HCT116 (cell line): ENCODE measurements at regions not wholly inside any gene's neighbourhood (a gene's known extent, or its start where the extent isn't known, plus 50 kb on each side); places are given as distances from the start of the nearest gene placed in this dataset.

Experiments used
- ATAC-seq: fragments of 200-7000 bp; cut with Tn5 transposase; 2 replicates; pipeline ENCODE4 v1.9.1; 2020; ENCODE audit warnings: mild to moderate bottlenecking, moderate library complexity
- BruUV-seq: library from RNA; stranded (reverse); fragments of 400-500 nt; replicated peaks from 2 replicates; lab custom pipeline; 2021; lab: Mats Ljungman, UMichigan
- CTCF ChIA-PET: fragments of 300-600 bp; sonication (Branson Sonifier 250); formaldehyde crosslinking; loops from one replicate; lab custom pipeline; 2021; ENCODE audit warnings: antibody characterized with exemption; lab: Charles Lee
- POLR2A ChIA-PET: fragments of 300-600, 350-600 bp; sonication (Branson Sonifier 250); formaldehyde crosslinking; loops from one replicate; lab custom pipeline; 2021; ENCODE audit warnings: antibody characterized with exemption; lab: Charles Lee
- RAD21 ChIA-PET, 2 experiments: fragments of 300-600 bp; sonication (Branson Sonifier 250); formaldehyde crosslinking; loops; one replicate each; lab custom pipeline; 2023; ENCODE audit warnings: low total read pairs in 2 of 2; ENCODE audit not compliant: uncharacterized antibody in 2 of 2, unreplicated experiment in 2 of 2, low non-redundant PET in 1 of 2; lab: Charles Lee
- DNase-seq: peaks from one replicate; pipeline ENCODE4 v3.0.0-alpha.2; 2010; ENCODE audit warnings: low read depth, low spot score
- H2AFZ ChIP-seq: fragments of 200-600 bp; shearing (Covaris generic), sonication (generic); 2 replicates; pipeline ENCODE4 v1.6.1; 2017; ENCODE audit warnings: low read depth, mixed run types, mixed read lengths, antibody characterized with exemption, low read length; ENCODE audit not compliant: poor library complexity, severe bottlenecking
- H3K27ac ChIP-seq: 2 replicates; pipeline ENCODE4 v1.5.1; 2012; ENCODE audit warnings: low read depth, low read length
- H3K27me3 ChIP-seq: fragments of 200-600 bp; sonication (generic); 2 replicates; pipeline ENCODE4 v1.6.1; 2016; ENCODE audit warnings: mixed run types, low read length, mixed read lengths; ENCODE audit not compliant: insufficient read depth
- H3K36me3 ChIP-seq, 2 experiments: fragments of 200-500 bp in 1 of 2; fragments of 200-600 bp in 1 of 2; sonication (Bioruptor generic) in 1 of 2; sonication (generic) in 1 of 2; 2 replicates each; pipeline versions ENCODE4 v1.5.1 to v1.6.1; 2014 to 2016; ENCODE audit warnings: low read length in 2 of 2, inconsistent platforms in 1 of 2, mixed read lengths in 1 of 2, mixed run types in 1 of 2; ENCODE audit not compliant: insufficient read depth in 2 of 2, control insufficient read depth in 1 of 2
- H3K4me1 ChIP-seq, 2 experiments: fragments of 200-600 bp in 1 of 2; sonication (generic) in 1 of 2; 2 replicates each; pipeline versions ENCODE4 v1.5.1 to v1.6.1; 2012 to 2017; ENCODE audit warnings: low read length in 2 of 2, inconsistent platforms in 1 of 2, mild to moderate bottlenecking in 1 of 2, mixed read lengths in 1 of 2, mixed run types in 1 of 2, moderate library complexity in 1 of 2; ENCODE audit not compliant: insufficient read depth in 2 of 2, control insufficient read depth in 1 of 2
- H3K4me2 ChIP-seq: fragments of 200-600 bp; sonication (generic); 2 replicates; pipeline ENCODE4 v1.6.1; 2017; ENCODE audit warnings: mixed run types, low read length, mixed read lengths
- H3K4me3 ChIP-seq, 2 experiments: fragments of 200-600 bp in 1 of 2; sonication (generic) in 1 of 2; replicated peaks in 1 of 2; 2 replicates each; pipeline ENCODE4 v1.5.1; 2011 to 2016; ENCODE audit warnings: low read length in 2 of 2, control low read depth in 1 of 2, low read depth in 1 of 2, mild to moderate bottlenecking in 1 of 2, mixed read lengths in 1 of 2, mixed run types in 1 of 2
- H3K79me2 ChIP-seq: fragments of 200-600 bp; sonication (generic); 2 replicates; pipeline ENCODE4 v1.6.1; 2017; ENCODE audit warnings: mild to moderate bottlenecking, mixed run types, low read length, moderate library complexity, mixed read lengths; ENCODE audit not compliant: insufficient read depth
- H3K9ac ChIP-seq: fragments of 200-600 bp; sonication (generic); 2 replicates; pipeline ENCODE4 v1.6.1; 2016; ENCODE audit warnings: low read length, mixed read lengths
- H3K9me2 ChIP-seq: fragments of 200-600 bp; sonication (generic), shearing (Covaris generic); 2 replicates; pipeline ENCODE4 v1.6.1; 2017; ENCODE audit warnings: mixed run types, mild to moderate bottlenecking, moderate library complexity; ENCODE audit not compliant: insufficient read depth
- H3K9me3 ChIP-seq, 2 experiments: fragments of 200-500 bp in 1 of 2; fragments of 200-600 bp in 1 of 2; sonication (Bioruptor generic) in 1 of 2; sonication (generic) in 1 of 2; 2 replicates each; pipeline ENCODE4 v1.6.1; 2014 to 2017; ENCODE audit warnings: low read length in 2 of 2, mixed read lengths in 2 of 2, inconsistent platforms in 1 of 2, low read depth in 1 of 2, mild to moderate bottlenecking in 1 of 2, mixed run types in 1 of 2, moderate library complexity in 1 of 2; ENCODE audit not compliant: control insufficient read depth in 1 of 2, insufficient read depth in 1 of 2
- H4K20me1 ChIP-seq: fragments of 200-600 bp; sonication (generic), shearing (Covaris generic); 2 replicates; pipeline ENCODE4 v1.6.1; 2017; ENCODE audit warnings: mixed run types, mild to moderate bottlenecking, moderate library complexity; ENCODE audit not compliant: insufficient read depth
- CEBPB ChIP-seq: IDR thresholded peaks from 2 replicates; pipeline ENCODE4 v1.6.1; 2012; ENCODE audit warnings: low read depth
- EGR1 ChIP-seq: IDR thresholded peaks from 2 replicates; pipeline ENCODE4 v1.6.1; 2012; ENCODE audit warnings: low read depth
- ELF1 ChIP-seq: IDR thresholded peaks from 2 replicates; pipeline ENCODE4 v1.6.1; 2012; ENCODE audit warnings: low read depth, borderline replicate concordance
- EZH2 ChIP-seq: fragments of 200-600 bp; sonication (generic); IDR thresholded peaks from 2 replicates; pipeline ENCODE4 v1.6.1; 2017; ENCODE audit warnings: antibody characterized with exemption, mixed run types
- EZH2phosphoT487 ChIP-seq: fragments of 200-600 bp; IDR thresholded peaks from 2 replicates; pipeline ENCODE4 v1.6.1; 2018; ENCODE audit warnings: antibody characterized with exemption, borderline replicate concordance
- FOSL1 ChIP-seq: IDR thresholded peaks from 2 replicates; pipeline ENCODE4 v1.6.1; 2012; ENCODE audit warnings: low read depth
- JUND ChIP-seq: IDR thresholded peaks from 2 replicates; pipeline ENCODE4 v1.6.1; 2012
- POLR2A ChIP-seq: IDR thresholded peaks from 2 replicates; pipeline ENCODE4 v1.7.0; 2011; ENCODE audit warnings: borderline replicate concordance; ENCODE audit not compliant: insufficient read depth, insufficient read length; ENCODE audit errors: extremely low read depth
- POLR2AphosphoS5 ChIP-seq: IDR thresholded peaks from 2 replicates; pipeline ENCODE4 v1.6.1; 2011; ENCODE audit warnings: mild to moderate bottlenecking, low read depth, low read length, moderate library complexity
- RAD21 ChIP-seq: IDR thresholded peaks from 2 replicates; pipeline ENCODE4 v1.6.1; 2012; ENCODE audit warnings: low read depth, mild to moderate bottlenecking
- SIN3A ChIP-seq: IDR thresholded peaks from 2 replicates; pipeline ENCODE4 v1.6.1; 2012; ENCODE audit warnings: low read depth
- SP1 ChIP-seq: IDR thresholded peaks from 2 replicates; pipeline ENCODE4 v1.6.1; 2012; ENCODE audit warnings: low read depth
- SRF ChIP-seq: IDR thresholded peaks from 2 replicates; pipeline ENCODE4 v1.6.1; 2012; ENCODE audit warnings: low read depth
- TCF7L2 ChIP-seq: IDR thresholded peaks from 2 replicates; pipeline ENCODE4 v1.7.0; 2011; ENCODE audit warnings: borderline replicate concordance, inconsistent platforms; ENCODE audit not compliant: insufficient read depth, insufficient read length; ENCODE audit errors: extremely low read depth
- YY1 ChIP-seq: IDR thresholded peaks from 2 replicates; pipeline ENCODE4 v1.6.1; 2011; ENCODE audit warnings: low read length, low read depth, moderate library complexity, mild to moderate bottlenecking; ENCODE audit not compliant: insufficient replicate concordance; ENCODE audit errors: extremely low read depth
- ZFX ChIP-seq: fragments of 450-650 bp; IDR thresholded peaks from 2 replicates; pipeline ENCODE4 v1.6.1; 2017
- ZNF274 ChIP-seq: fragments of 200-500 bp; sonication (Bioruptor generic); IDR thresholded peaks from 2 replicates; pipeline ENCODE4 v1.6.1; 2014; ENCODE audit warnings: mild to moderate bottlenecking, low read depth, low read length, inconsistent platforms
- intact Hi-C: fragments of 100-400 bp; cut with micrococcal nuclease; formaldehyde crosslinking; loops from 2 replicates; pipeline ENCODE4 v1.10.0; 2022
- TF ChIP-seq, protein P1 (sequence below): IDR thresholded peaks from 2 replicates; pipeline ENCODE4 v1.6.1; 2011; ENCODE audit warnings: mild to moderate bottlenecking, low read length, moderate library complexity; ENCODE audit not compliant: insufficient replicate concordance; ENCODE audit errors: extremely low read depth
- TF ChIP-seq, protein P2 (sequence below): IDR thresholded peaks from 2 replicates; pipeline ENCODE4 v1.6.1; 2012; ENCODE audit warnings: low read depth
- TF ChIP-seq, protein P3 (sequence below), 3 experiments: fragments of 200-600 bp in 1 of 3; sonication (generic) in 1 of 3; IDR thresholded peaks in 2 of 3; conservative IDR thresholded peaks in 1 of 3; 2 replicates each; pipeline ENCODE4 v1.5.1; 2012 to 2017; ENCODE audit warnings: low read depth in 2 of 3, low read length in 2 of 3, antibody characterized with exemption in 1 of 3, borderline replicate concordance in 1 of 3, control low read depth in 1 of 3, mild to moderate bottlenecking in 1 of 3, mixed read lengths in 1 of 3, mixed run types in 1 of 3, moderate library complexity in 1 of 3; ENCODE audit not compliant: insufficient read depth in 1 of 3

DNA sequence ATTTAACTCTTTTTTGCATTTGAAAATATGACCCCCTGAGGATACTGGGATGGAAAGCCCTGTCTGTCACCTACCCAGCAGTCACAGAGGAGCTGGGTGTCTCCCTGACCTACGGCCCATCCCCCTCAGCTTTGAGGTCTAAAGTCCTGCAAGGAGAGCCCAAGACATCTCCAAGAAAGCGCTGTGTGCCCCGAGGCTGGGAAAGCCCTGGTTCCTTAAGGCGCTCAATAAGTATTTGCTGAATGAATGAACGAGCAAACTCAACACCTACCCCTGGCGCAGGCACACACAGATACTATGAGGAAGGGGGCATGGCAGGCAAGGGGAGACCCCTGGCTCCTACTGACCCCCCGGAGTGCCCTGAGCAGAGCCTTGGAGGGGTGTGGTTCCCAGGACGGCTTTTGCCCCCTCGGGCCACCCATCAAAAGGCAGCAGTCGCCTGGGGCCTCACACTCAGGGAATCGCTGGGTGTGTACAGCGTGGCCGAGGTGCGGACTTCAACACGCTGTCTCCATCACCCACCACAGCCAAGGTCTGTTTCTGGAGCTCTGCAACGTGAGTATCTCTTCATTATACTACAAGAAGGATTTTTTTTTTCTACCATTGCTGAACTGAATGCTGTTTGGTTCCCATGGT lies 211.6 kb downstream of the ERCC6L2 start:
- no TSS peak for BruUV-seq
- H3K4me2 ChIP-seq, result no peak overlapping the region
- RAD21 ChIA-PET, result no interaction called here

More for the DNA sequence above, 211.6 kb downstream of the ERCC6L2 start:
- no peak overlapping the region for H3K27ac ChIP-seq
- no peaks in the 10 kb centered on the region for H3K79me2 ChIP-seq
- H4K20me1 ChIP-seq, result no peaks in the 10 kb centered on the region
- intact Hi-C loops, result no loop called here
- no peak overlapping the region for H2AFZ ChIP-seq
- no peak for ATAC-seq
- TF ChIP-seq, protein P1, sequence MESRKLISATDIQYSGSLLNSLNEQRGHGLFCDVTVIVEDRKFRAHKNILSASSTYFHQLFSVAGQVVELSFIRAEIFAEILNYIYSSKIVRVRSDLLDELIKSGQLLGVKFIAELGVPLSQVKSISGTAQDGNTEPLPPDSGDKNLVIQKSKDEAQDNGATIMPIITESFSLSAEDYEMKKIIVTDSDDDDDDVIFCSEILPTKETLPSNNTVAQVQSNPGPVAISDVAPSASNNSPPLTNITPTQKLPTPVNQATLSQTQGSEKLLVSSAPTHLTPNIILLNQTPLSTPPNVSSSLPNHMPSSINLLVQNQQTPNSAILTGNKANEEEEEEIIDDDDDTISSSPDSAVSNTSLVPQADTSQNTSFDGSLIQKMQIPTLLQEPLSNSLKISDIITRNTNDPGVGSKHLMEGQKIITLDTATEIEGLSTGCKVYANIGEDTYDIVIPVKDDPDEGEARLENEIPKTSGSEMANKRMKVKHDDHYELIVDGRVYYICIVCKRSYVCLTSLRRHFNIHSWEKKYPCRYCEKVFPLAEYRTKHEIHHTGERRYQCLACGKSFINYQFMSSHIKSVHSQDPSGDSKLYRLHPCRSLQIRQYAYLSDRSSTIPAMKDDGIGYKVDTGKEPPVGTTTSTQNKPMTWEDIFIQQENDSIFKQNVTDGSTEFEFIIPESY, result no peak
- TF ChIP-seq, protein P2, sequence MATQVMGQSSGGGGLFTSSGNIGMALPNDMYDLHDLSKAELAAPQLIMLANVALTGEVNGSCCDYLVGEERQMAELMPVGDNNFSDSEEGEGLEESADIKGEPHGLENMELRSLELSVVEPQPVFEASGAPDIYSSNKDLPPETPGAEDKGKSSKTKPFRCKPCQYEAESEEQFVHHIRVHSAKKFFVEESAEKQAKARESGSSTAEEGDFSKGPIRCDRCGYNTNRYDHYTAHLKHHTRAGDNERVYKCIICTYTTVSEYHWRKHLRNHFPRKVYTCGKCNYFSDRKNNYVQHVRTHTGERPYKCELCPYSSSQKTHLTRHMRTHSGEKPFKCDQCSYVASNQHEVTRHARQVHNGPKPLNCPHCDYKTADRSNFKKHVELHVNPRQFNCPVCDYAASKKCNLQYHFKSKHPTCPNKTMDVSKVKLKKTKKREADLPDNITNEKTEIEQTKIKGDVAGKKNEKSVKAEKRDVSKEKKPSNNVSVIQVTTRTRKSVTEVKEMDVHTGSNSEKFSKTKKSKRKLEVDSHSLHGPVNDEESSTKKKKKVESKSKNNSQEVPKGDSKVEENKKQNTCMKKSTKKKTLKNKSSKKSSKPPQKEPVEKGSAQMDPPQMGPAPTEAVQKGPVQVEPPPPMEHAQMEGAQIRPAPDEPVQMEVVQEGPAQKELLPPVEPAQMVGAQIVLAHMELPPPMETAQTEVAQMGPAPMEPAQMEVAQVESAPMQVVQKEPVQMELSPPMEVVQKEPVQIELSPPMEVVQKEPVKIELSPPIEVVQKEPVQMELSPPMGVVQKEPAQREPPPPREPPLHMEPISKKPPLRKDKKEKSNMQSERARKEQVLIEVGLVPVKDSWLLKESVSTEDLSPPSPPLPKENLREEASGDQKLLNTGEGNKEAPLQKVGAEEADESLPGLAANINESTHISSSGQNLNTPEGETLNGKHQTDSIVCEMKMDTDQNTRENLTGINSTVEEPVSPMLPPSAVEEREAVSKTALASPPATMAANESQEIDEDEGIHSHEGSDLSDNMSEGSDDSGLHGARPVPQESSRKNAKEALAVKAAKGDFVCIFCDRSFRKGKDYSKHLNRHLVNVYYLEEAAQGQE, result no peak
- TF ChIP-seq YY1 (no peak), SRF (no peak), EZH2 (no peak), TCF7L2 (no peak), JUND (no peak), ELF1 (no peak), CEBPB (no peak), RAD21 (no peak), EGR1 (no peak), SIN3A (no peak), ZFX (no peak), POLR2AphosphoS5 (no peak), FOSL1 (no peak), SP1 (no peak), POLR2A (no peak), EZH2phosphoT487 (no peak), ZNF274 (no peak)
- TF ChIP-seq, protein P3, sequence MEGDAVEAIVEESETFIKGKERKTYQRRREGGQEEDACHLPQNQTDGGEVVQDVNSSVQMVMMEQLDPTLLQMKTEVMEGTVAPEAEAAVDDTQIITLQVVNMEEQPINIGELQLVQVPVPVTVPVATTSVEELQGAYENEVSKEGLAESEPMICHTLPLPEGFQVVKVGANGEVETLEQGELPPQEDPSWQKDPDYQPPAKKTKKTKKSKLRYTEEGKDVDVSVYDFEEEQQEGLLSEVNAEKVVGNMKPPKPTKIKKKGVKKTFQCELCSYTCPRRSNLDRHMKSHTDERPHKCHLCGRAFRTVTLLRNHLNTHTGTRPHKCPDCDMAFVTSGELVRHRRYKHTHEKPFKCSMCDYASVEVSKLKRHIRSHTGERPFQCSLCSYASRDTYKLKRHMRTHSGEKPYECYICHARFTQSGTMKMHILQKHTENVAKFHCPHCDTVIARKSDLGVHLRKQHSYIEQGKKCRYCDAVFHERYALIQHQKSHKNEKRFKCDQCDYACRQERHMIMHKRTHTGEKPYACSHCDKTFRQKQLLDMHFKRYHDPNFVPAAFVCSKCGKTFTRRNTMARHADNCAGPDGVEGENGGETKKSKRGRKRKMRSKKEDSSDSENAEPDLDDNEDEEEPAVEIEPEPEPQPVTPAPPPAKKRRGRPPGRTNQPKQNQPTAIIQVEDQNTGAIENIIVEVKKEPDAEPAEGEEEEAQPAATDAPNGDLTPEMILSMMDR (IDR thresholded peaks at IDR 0.05 in 2 of 3, conservative IDR thresholded peaks at IDR 0.05 in 1 of 3; ENCODE audit: borderline replicate concordance in 1 of 3, insufficient read depth in 1 of 3, low read depth in 2 of 3, low read length in 2 of 3), result no peak
- ChIA-PET CTCF (no interaction called here), POLR2A (no interaction called here)
- H3K36me3 ChIP-seq, result no peaks in the 10 kb centered on the region
- H3K4me1 ChIP-seq, result peaks cover 8 to 13% of the 10 kb centered on the region in 2 experiments
- H3K4me3 ChIP-seq, result no peak overlapping the region
- no peaks in the 10 kb centered on the region for H3K9me2 ChIP-seq
- DNase-seq, result no peak
- no peak overlapping the region for H3K9ac ChIP-seq
- no peaks in the 10 kb centered on the region; the same call in 1 of the 2 replicates for H3K27me3 ChIP-seq
- H3K9me3 ChIP-seq, result no peaks in the 10 kb centered on the region
